ENCODE measurements at regions not wholly inside any gene's neighbourhood (a gene's known extent, or its start where the extent isn't known, plus 50 kb on each side); places are given as distances from the start of the nearest gene placed in this dataset.

DNA sequence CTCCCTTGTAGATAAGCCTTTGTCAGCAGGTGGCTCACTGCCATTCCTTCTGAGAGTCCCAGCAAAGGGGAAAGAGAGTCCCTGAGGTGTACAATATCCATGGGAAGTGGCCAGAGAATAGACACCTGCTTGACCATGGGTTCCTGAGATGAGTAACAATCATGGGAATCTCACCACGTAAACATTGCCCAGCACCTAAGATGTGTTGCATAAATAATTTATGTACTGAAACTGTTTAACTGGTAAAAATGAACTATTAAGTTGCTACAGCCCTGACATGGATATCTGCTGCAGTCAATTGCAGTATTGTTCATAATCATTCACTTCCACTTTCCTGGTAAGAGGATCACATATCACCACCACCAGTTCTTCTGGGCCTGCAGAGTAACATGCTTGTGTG is 123.8 kb upstream of the INHBA start:
- Mint-ChIP-seq H3K9me3 (peaks cover 7% of the 10 kb centered on the region), H3K4me3 (no peak overlapping the region), H3K4me1 (peaks cover 6% of the 10 kb centered on the region), H3K27ac (no peak overlapping the region), H3K27me3 (peaks cover 17% of the 10 kb centered on the region), H3K36me3 (peaks cover 3% of the 10 kb centered on the region)
- DNase-seq = no peak

DNA sequence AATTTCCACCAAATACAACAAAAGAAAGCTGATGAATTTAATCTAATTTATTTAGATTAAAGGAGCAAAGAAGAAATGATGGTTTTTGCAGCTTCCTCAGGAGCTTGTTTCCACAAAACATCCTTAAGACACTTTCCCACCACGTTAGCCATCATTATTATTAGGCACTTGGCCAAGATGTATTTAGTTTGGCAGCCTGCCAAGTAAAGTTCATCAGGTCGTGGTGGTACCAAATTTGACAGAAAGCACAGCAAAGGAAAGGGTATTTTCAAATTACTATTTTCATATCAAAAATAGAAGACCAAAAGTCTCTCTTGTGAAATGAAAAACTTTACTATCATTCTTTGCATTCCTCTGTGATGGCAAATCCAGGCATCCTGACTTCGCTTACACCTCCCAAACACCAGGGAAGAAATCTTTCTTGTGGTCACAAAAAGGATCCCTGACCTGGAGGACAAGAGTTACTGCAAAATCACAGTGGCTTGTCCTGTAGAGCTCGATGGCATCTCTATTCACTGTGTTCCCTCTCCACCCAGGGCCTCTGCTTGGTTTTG is 123.1 kb upstream of the INHBA start:
- H3K4me3 Mint-ChIP-seq = no peak overlapping the region
- no peak overlapping the region for H3K27ac Mint-ChIP-seq
- peaks cover 22% of the 10 kb centered on the region for H3K27me3 Mint-ChIP-seq
- H3K36me3 Mint-ChIP-seq = no peaks in the 10 kb centered on the region
- H3K4me1 Mint-ChIP-seq = peaks cover 5% of the 10 kb centered on the region
- H3K9me3 Mint-ChIP-seq = peaks cover 3% of the 10 kb centered on the region
- DNase-seq = no peak

DNA sequence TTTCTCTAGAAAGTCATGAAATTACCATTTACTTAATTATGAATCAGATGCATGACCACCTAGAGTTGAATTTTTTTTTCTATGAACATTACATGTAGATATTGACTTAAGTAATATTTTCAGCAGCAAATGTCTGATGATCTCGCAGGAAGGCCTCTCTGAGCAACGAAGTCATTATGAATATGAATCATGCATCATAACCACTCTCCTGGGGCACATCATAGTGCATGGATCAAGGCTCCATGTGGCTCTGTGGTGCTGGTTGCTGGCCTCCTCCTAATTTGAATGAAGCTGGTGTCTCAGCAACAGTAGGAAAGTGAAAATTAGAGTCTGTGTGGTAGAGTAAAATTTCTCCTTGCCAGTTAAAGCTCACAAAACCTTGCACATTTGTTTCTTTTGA is 121.4 kb upstream of the INHBA start:
- no peak overlapping the region for H3K4me3 Mint-ChIP-seq
- DNase-seq = no peak
- peaks cover 37% of the 10 kb centered on the region for H3K27me3 Mint-ChIP-seq
- peaks cover 4% of the 10 kb centered on the region for H3K9me3 Mint-ChIP-seq
- peaks cover 5% of the 10 kb centered on the region for H3K4me1 Mint-ChIP-seq
- H3K36me3 Mint-ChIP-seq = no peaks in the 10 kb centered on the region
- no peak overlapping the region for H3K27ac Mint-ChIP-seq

DNA sequence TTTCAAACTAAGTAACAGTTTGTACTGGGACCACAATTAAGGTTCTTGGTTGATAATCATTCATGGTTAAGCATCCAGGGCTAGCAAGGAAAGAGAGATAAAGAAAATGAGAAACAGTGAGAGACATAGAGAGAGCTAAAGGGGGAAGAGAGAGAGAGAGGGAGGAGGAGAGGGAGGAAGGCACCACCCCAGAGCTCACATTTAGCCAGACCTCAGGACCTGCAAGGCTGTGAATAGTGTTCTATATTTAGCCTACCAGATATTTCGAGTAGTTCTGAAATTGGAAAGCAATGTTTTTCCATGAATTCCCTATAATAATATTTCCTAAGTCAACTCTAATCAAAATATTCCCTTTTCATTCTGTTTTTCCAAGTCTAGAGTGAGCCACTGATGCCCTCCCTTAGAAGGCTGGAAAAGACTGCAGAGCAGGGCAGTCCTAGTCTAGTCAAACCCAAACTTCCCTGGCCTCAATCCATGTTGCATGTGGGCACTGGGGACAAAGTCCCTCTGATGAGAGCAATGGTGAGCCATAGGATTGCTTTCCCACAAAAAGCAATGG is 119.4 kb upstream of the INHBA start:
- Mint-ChIP-seq H3K27me3 (peaks cover 40% of the 10 kb centered on the region), H3K9me3 (peaks cover 8% of the 10 kb centered on the region), H3K27ac (no peak overlapping the region), H3K36me3 (no peaks in the 10 kb centered on the region), H3K4me1 (peaks cover 5% of the 10 kb centered on the region), H3K4me3 (no peak overlapping the region)
- no peak for DNase-seq

DNA sequence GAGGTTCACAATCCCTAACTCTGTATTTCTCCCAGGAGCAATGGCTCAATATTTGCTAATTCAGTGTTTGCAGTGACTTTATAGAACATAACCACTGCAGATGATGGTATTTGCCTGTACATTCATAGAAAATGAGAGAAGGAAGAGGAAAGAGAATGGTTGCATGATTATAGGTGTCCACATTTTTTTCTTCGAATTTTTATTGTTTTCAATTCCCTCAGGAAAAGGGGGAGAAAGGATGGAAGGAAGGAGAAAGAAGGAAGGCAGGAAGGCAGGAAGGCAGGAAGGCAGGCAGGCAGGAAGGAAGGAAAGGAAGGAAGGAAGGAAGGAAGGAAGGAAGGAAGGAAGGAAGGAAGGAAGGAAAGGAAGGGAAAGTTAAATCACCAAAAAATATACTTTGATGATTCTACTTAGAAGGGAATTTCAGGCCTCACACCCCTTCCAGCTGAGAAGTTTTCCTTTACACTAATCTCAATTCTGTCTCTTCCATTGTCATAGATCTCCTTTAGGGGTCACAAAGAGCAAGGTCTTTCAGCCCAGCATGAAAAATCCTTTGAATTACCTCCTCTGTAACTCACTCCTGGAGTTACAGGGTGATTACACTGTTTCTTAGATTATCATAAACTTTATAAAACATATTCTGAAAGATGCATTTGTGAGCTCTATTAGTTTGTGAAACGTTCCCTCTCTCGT is 118.8 kb upstream of the INHBA start:
- H3K4me3 Mint-ChIP-seq = no peak overlapping the region
- peaks cover 11% of the 10 kb centered on the region for H3K4me1 Mint-ChIP-seq
- no peak for DNase-seq
- no peak overlapping the region for H3K27ac Mint-ChIP-seq
- H3K36me3 Mint-ChIP-seq = no peaks in the 10 kb centered on the region
- H3K27me3 Mint-ChIP-seq = peaks cover 40% of the 10 kb centered on the region
- peaks cover 8% of the 10 kb centered on the region for H3K9me3 Mint-ChIP-seq

DNA sequence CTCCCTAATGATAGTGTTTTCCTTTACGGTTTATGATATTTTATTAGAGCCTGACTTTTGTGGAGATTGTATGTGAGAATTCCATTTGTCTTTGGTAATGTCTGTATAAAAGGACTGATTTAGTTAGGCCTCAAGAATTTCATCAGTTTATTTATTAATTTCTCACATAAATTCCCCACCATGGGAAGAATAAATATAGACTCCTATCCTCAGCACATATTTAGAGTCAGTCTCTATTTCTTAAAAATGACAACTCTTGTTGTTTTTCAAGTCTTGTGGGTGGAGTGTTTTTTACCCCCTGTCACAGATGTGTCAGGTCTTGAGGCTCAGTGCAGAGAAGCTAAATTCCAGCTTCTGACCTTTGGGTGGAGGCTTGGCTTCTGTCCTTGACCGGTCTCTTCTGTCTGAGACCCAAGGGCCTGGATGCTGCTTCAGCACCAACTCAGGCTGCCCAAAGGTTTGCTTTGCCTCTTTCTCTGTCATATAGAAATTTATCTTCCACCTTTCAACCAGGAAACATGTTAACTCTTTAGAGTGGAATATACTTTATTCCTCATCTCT is 117.3 kb upstream of the INHBA start:
- H3K36me3 Mint-ChIP-seq = no peaks in the 10 kb centered on the region
- no peak for DNase-seq
- H3K4me3 Mint-ChIP-seq = no peak overlapping the region
- H3K27me3 Mint-ChIP-seq = peaks cover 44% of the 10 kb centered on the region
- peaks cover 8% of the 10 kb centered on the region for H3K9me3 Mint-ChIP-seq
- H3K27ac Mint-ChIP-seq = no peak overlapping the region
- peaks cover 23% of the 10 kb centered on the region for H3K4me1 Mint-ChIP-seq

DNA sequence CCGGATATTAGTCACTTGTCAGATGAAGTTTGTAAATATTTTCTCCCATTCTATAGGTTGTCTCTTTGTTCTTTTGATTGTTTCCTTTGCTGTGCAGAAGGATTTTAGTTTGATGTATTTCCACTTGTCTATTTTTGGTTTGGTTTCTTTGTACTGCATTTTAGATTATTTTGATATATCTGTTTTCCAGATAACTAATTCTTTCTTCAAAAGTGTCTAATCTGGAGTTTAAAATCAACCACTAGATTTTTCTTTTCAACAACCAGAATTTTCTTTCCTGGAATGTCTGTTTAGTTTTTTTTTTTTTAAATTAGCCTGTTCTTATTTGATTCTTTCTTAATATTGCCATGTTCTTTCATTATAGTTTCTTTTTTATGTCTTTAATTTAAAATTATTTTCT is 116.8 kb upstream of the INHBA start:
- Mint-ChIP-seq H3K36me3 (no peaks in the 10 kb centered on the region), H3K4me3 (no peak overlapping the region), H3K27ac (no peak overlapping the region), H3K4me1 (peaks cover 23% of the 10 kb centered on the region), H3K9me3 (peaks cover 8% of the 10 kb centered on the region), H3K27me3 (peaks cover 44% of the 10 kb centered on the region)
- no peak for DNase-seq

DNA sequence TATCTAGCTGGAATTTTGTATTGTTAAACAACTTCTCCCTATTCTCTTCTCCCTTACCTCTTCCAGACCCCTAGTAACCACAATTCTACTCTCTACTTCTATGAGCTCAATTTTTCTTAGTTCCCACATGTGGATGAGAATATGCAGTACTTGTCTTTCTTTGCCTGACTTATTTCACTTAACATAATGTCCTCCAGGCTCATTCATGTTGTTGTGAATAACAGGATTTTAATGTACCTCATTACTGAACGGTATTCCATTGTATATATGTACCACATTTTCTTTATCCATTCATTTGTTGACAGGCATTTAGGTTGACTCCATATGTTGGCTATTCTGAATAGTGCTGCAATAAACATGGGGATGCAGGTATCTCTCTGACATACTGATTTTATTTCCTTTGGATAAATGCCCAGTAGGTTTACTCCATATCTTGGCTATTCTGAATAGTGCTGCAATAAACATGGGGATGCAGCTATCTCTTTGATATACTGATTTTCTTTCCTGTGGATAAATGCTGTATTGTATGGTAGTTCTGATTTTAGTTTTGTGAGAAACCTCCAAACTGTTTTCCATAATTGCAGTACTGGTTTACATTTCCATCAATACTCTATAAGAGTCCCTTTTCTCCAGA is 116.0 kb upstream of the INHBA start:
- Mint-ChIP-seq H3K27me3 (peaks cover 41% of the 10 kb centered on the region), H3K4me1 (peaks cover 19% of the 10 kb centered on the region), H3K36me3 (no peaks in the 10 kb centered on the region), H3K27ac (no peak overlapping the region), H3K4me3 (no peak overlapping the region), H3K9me3 (peaks cover 8% of the 10 kb centered on the region)
- no peak for DNase-seq

DNA sequence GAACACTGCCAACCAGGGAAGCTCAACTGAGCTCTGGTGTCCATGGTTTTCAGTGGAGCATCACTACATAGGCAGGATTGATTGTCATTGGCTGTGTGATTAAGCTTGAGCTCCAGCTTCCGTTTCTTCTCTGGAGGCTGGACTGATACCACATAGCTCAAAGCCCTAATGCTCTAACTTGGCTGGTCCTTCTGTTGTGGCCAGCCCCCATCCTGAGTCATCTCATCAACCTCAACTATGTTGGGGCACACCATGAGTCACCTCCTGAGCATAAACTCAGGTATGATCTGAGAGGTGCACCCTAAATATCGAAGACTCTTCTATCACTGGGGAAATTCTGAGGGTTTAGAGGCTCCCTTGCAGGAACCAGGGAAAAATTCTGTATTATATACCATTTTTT is 114.5 kb upstream of the INHBA start:
- peak; percentile 38 for DNase-seq
- Mint-ChIP-seq H3K4me3 (no peak overlapping the region), H3K36me3 (no peaks in the 10 kb centered on the region), H3K27ac (no peak overlapping the region), H3K27me3 (peaks cover 32% of the 10 kb centered on the region), H3K9me3 (peaks cover 8% of the 10 kb centered on the region), H3K4me1 (peaks cover 19% of the 10 kb centered on the region)

DNA sequence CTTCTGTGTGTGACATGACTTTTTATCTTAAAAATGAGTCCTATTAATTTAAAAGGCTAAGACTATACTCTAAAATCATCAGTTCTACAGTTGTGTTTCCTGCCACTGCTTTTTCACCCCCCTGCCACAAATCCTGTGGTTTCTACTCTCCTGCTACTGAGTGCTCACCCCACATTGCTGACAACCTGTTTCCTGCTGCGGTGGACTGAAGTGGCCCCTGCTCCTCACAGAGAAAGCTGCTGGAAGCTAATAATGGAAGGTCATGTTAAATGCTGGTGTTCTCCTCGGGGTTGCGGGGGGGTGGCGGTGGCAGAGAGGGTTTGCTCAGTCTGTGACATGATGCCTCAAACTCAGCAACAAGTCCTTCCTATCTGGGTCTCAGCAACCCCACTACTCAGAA is 113.2 kb upstream of the INHBA start:
- peak; percentile 18 for DNase-seq
- Mint-ChIP-seq H3K4me1 (peaks cover 19% of the 10 kb centered on the region), H3K4me3 (no peak overlapping the region), H3K27ac (no peak overlapping the region), H3K27me3 (peaks cover 23% of the 10 kb centered on the region), H3K36me3 (no peaks in the 10 kb centered on the region), H3K9me3 (peaks cover 8% of the 10 kb centered on the region)

DNA sequence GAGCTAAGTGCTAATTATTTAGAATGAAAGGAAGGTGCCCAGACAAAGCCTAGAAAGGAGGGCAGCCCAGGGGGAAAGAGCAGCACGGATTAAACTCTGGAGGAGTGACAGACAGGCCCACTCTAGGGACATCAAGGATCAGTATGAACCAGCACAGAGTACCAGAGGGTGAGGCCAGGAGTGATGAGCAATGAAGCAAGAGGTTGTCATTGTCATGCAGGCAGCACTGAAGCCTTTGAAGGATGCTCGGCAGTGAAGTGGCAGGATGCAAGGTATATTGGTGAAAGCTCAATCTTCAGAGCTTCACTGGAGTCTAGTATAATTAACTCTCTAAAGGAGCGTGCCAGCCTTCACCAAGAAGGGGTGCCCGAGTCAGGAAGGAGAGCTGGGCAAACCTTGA is 112.0 kb upstream of the INHBA start:
- Mint-ChIP-seq H3K9me3 (peaks cover 8% of the 10 kb centered on the region), H3K27me3 (peaks cover 11% of the 10 kb centered on the region), H3K36me3 (no peaks in the 10 kb centered on the region), H3K4me1 (peaks cover 19% of the 10 kb centered on the region), H3K4me3 (no peak overlapping the region), H3K27ac (no peak overlapping the region)
- no peak for DNase-seq

DNA sequence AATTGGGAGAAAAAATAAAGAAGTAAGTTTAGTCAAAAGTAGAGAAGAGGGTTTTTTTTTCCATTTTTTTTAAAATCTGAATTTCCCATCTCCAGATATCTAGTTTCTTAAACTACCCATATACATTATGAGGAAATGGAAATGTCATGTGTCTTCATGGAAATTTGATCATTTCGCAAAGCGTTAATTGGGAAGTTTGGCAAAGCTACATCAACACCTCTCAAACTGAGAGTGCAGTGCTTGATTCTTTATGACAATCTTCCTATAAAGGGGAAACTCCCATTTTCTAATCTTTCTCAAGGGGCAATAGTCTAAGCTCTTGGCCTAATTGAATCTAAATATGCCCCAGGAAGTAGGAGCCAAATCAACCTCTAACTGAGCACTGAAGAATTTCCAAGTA is 110.4 kb upstream of the INHBA start:
- Mint-ChIP-seq H3K27me3 (peaks cover 4% of the 10 kb centered on the region), H3K4me1 (peaks cover 19% of the 10 kb centered on the region), H3K9me3 (no peaks in the 10 kb centered on the region), H3K36me3 (no peaks in the 10 kb centered on the region), H3K27ac (no peak overlapping the region), H3K4me3 (no peak overlapping the region)
- no peak for DNase-seq

DNA sequence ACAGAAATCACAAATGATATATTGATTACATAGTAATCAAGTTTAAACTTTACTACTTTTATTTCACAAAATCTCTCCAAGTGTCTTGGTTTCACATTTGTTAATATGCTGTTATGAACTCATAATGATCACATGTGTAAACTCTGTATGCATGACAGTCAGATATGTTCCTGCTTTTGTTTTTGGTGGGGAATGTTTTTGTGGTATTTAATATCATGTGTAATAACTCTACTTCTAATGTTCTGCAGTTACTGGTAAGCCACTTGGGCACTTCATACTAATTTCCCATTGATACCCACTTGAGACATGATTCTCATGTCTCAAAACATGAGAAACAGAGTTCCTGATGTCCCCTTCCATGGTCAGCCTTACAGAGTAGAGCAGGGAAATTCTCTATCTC is 109.1 kb upstream of the INHBA start:
- peaks cover 4% of the 10 kb centered on the region for H3K27me3 Mint-ChIP-seq
- H3K4me3 Mint-ChIP-seq = no peak overlapping the region
- DNase-seq = no peak
- peaks cover 15% of the 10 kb centered on the region for H3K4me1 Mint-ChIP-seq
- no peaks in the 10 kb centered on the region for H3K36me3 Mint-ChIP-seq
- H3K27ac Mint-ChIP-seq = no peak overlapping the region
- no peaks in the 10 kb centered on the region for H3K9me3 Mint-ChIP-seq

DNA sequence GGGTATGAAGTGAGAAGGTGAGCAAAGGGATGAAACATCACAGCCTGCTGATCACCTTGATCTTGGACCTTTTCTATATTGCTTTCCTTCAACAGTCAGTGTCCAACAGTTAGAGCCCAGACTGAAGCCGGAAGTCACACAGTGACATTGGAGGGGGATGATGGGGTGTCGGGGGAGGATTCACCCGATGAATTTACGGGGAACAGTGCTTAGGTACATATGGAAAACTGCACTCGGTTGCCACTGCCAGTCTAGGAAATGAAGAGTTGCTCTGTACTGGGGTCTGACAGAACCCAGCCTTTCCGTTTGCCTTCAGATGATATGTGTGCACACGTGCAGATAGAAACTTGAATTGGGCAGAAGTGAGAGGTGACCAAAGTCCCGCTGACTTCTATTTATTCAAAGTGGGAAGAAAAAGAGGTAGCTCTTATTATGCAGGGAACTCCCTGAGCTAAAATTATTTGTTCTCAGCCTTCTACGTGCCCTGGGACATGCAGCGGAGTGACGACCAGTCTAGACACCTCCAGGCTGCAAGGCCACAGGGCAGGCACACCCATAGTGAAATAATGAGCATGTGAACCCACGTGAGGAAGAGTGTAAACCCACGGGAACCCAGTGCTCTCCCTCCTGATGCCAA is 107.2 kb upstream of the INHBA start:
- Mint-ChIP-seq H3K27ac (no peak overlapping the region), H3K4me3 (no peak overlapping the region), H3K27me3 (no peaks in the 10 kb centered on the region), H3K9me3 (no peaks in the 10 kb centered on the region), H3K36me3 (no peaks in the 10 kb centered on the region), H3K4me1 (no peaks in the 10 kb centered on the region)
- DNase-seq = no peak

DNA sequence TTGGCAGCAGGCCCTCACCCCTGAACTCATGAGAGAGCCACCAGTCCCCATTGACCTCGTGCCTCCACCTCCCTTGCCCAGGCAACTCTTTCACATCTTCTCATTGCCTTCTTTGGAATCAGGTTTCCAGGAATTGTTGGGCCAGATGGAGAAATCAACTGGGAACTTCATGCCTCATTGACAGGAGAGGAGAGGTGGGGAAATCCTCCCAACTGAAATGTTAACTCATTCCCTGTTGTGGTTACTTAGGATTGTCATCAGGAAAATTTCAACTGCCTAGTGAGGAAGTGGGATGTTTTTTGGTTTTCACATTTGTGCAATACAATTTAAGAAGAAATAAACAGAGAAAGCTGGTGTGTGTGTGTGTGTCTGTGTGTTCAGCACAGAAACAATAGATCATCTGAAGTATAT is 106.6 kb upstream of the INHBA start:
- Mint-ChIP-seq H3K27me3 (no peaks in the 10 kb centered on the region), H3K27ac (no peak overlapping the region), H3K4me1 (no peaks in the 10 kb centered on the region), H3K9me3 (no peaks in the 10 kb centered on the region), H3K4me3 (no peak overlapping the region), H3K36me3 (no peaks in the 10 kb centered on the region)
- no peak for DNase-seq

Data from activated naive CD8-positive, alpha-beta T cell treated with anti-CD3 and anti-CD28 coated beads for 36 hours (primary cell).